ENCODE measurements at regions not wholly inside any gene's neighbourhood (a gene's known extent, or its start where the extent isn't known, plus 50 kb on each side); places are given as distances from the start of the nearest gene placed in this dataset.

DNA sequence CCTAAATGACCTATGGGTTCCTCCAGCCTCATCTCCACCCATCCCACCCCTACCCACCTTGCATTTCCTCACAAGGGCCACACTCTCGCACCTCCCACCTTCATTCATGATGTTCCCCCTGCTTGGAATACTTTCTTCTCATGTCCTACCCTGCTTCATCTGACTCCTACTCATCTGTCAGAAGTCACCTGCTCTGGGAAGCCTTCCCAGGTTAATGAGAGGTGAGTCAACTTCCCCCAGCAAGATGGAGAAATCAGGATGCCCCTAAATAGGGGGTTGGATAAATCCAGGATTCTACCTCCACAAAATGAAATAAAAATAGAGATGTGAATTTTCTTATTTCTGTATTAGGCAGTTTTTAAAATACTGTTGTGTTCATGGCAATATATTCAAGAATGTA, 51.0 kb upstream of the WSB1 start:
- TF ChIP-seq FOXA1 (IDR thresholded peaks at IDR 0.05) (no peak), SP1 (IDR thresholded peaks at IDR 0.05) (no peak), EGR1 (IDR thresholded peaks at IDR 0.05; ENCODE audit: low read depth in 2 of 2) (no peak), TAF1 (conservative IDR thresholded peaks at IDR 0.05) (no peak), RAD21 (IDR thresholded peaks at IDR 0.05) (no peak)
- TF ChIP-seq, protein P1, sequence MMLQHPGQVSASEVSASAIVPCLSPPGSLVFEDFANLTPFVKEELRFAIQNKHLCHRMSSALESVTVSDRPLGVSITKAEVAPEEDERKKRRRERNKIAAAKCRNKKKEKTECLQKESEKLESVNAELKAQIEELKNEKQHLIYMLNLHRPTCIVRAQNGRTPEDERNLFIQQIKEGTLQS (IDR thresholded peaks at IDR 0.05) = no peak
- TF ChIP-seq, protein P2, sequence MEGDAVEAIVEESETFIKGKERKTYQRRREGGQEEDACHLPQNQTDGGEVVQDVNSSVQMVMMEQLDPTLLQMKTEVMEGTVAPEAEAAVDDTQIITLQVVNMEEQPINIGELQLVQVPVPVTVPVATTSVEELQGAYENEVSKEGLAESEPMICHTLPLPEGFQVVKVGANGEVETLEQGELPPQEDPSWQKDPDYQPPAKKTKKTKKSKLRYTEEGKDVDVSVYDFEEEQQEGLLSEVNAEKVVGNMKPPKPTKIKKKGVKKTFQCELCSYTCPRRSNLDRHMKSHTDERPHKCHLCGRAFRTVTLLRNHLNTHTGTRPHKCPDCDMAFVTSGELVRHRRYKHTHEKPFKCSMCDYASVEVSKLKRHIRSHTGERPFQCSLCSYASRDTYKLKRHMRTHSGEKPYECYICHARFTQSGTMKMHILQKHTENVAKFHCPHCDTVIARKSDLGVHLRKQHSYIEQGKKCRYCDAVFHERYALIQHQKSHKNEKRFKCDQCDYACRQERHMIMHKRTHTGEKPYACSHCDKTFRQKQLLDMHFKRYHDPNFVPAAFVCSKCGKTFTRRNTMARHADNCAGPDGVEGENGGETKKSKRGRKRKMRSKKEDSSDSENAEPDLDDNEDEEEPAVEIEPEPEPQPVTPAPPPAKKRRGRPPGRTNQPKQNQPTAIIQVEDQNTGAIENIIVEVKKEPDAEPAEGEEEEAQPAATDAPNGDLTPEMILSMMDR (IDR thresholded peaks at IDR 0.05; ENCODE audit: low read depth, low read length, missing input control) = no peak
- TF ChIP-seq, protein P3, sequence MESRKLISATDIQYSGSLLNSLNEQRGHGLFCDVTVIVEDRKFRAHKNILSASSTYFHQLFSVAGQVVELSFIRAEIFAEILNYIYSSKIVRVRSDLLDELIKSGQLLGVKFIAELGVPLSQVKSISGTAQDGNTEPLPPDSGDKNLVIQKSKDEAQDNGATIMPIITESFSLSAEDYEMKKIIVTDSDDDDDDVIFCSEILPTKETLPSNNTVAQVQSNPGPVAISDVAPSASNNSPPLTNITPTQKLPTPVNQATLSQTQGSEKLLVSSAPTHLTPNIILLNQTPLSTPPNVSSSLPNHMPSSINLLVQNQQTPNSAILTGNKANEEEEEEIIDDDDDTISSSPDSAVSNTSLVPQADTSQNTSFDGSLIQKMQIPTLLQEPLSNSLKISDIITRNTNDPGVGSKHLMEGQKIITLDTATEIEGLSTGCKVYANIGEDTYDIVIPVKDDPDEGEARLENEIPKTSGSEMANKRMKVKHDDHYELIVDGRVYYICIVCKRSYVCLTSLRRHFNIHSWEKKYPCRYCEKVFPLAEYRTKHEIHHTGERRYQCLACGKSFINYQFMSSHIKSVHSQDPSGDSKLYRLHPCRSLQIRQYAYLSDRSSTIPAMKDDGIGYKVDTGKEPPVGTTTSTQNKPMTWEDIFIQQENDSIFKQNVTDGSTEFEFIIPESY (IDR thresholded peaks at IDR 0.05) = no peak
- TF ChIP-seq, protein P4, sequence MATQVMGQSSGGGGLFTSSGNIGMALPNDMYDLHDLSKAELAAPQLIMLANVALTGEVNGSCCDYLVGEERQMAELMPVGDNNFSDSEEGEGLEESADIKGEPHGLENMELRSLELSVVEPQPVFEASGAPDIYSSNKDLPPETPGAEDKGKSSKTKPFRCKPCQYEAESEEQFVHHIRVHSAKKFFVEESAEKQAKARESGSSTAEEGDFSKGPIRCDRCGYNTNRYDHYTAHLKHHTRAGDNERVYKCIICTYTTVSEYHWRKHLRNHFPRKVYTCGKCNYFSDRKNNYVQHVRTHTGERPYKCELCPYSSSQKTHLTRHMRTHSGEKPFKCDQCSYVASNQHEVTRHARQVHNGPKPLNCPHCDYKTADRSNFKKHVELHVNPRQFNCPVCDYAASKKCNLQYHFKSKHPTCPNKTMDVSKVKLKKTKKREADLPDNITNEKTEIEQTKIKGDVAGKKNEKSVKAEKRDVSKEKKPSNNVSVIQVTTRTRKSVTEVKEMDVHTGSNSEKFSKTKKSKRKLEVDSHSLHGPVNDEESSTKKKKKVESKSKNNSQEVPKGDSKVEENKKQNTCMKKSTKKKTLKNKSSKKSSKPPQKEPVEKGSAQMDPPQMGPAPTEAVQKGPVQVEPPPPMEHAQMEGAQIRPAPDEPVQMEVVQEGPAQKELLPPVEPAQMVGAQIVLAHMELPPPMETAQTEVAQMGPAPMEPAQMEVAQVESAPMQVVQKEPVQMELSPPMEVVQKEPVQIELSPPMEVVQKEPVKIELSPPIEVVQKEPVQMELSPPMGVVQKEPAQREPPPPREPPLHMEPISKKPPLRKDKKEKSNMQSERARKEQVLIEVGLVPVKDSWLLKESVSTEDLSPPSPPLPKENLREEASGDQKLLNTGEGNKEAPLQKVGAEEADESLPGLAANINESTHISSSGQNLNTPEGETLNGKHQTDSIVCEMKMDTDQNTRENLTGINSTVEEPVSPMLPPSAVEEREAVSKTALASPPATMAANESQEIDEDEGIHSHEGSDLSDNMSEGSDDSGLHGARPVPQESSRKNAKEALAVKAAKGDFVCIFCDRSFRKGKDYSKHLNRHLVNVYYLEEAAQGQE (IDR thresholded peaks at IDR 0.05) = no peak

Data from liver (tissue), 3 donors.